ENCODE measurements at regions not wholly inside any gene's neighbourhood (a gene's known extent, or its start where the extent isn't known, plus 50 kb on each side); places are given as distances from the start of the nearest gene placed in this dataset.
"Not testable (repeated sequence)": the region's sequence is repeated elsewhere in the genome, so short reads cannot be mapped to it uniquely, and the experiment has no call there.

- no peak for TF ChIP-seq CTCF (IDR thresholded peaks at IDR 0.05)
- H3K4me1 ChIP-seq, result no peaks in the 10 kb centered on the region
- no peaks in the 10 kb centered on the region for H3K79me2 ChIP-seq
- H3K4me2 ChIP-seq (ENCODE audit: low read length), result no peak overlapping the region
- no peaks in the 10 kb centered on the region for H3K27me3 ChIP-seq (ENCODE audit: control insufficient read depth, insufficient read depth, low read length)
- no peak overlapping the region for H2AFZ ChIP-seq
- no peak overlapping the region for H3K9ac ChIP-seq
- H3K36me3 ChIP-seq (ENCODE audit: control insufficient read depth, insufficient read depth, low read length), result no peaks in the 10 kb centered on the region
- H3K27ac ChIP-seq, result no peak overlapping the region
- no peaks in the 10 kb centered on the region for H3K9me3 ChIP-seq (ENCODE audit: control insufficient read depth, low read length)
- no peak overlapping the region for H3K4me3 ChIP-seq (ENCODE audit: low read depth, low read length)
Observed at GRCh38 chr5:101647861-101648260, 648.2 kb downstream of the SLCO4C1 start.

- Histone ChIP-seq H2AFZ (no peak overlapping the region), H3K79me2 (no peaks in the 10 kb centered on the region), H3K4me2 (ENCODE audit: low read length) (no peak overlapping the region), H3K9ac (no peak overlapping the region), H3K9me3 (ENCODE audit: control insufficient read depth, low read length) (no peaks in the 10 kb centered on the region), H3K4me3 (ENCODE audit: low read depth, low read length) (no peak overlapping the region), H3K27me3 (ENCODE audit: control insufficient read depth, insufficient read depth, low read length) (no peaks in the 10 kb centered on the region), H3K4me1 (no peaks in the 10 kb centered on the region), H3K36me3 (ENCODE audit: control insufficient read depth, insufficient read depth, low read length) (no peaks in the 10 kb centered on the region), H3K27ac (no peak overlapping the region)
- TF ChIP-seq CTCF (IDR thresholded peaks at IDR 0.05), result no peak
Observed at GRCh38 chr5:101643794-101644193, 652.3 kb downstream of the SLCO4C1 start.

- no peak for TF ChIP-seq CTCF (IDR thresholded peaks at IDR 0.05)
- Histone ChIP-seq H3K27me3 (ENCODE audit: control insufficient read depth, insufficient read depth, low read length) (no peaks in the 10 kb centered on the region), H3K4me2 (ENCODE audit: low read length) (no peak overlapping the region), H3K4me1 (no peaks in the 10 kb centered on the region), H3K36me3 (ENCODE audit: control insufficient read depth, insufficient read depth, low read length) (no peaks in the 10 kb centered on the region), H3K4me3 (ENCODE audit: low read depth, low read length) (no peak overlapping the region), H3K9me3 (ENCODE audit: control insufficient read depth, low read length) (no peaks in the 10 kb centered on the region), H3K9ac (no peak overlapping the region), H3K27ac (no peak overlapping the region), H2AFZ (no peak overlapping the region), H3K79me2 (no peaks in the 10 kb centered on the region)
Observed at GRCh38 chr5:101637599-101637998, 658.5 kb downstream of the SLCO4C1 start.

GRCh38 chr5:101627770-101628169, 668.3 kb downstream of the SLCO4C1 start:
- not testable (repeated sequence) for H3K36me3 ChIP-seq (ENCODE audit: control insufficient read depth, insufficient read depth, low read length); H3K27ac ChIP-seq; H3K9ac ChIP-seq; H3K4me2 ChIP-seq (ENCODE audit: low read length); H3K4me1 ChIP-seq; H2AFZ ChIP-seq; H3K27me3 ChIP-seq (ENCODE audit: control insufficient read depth, insufficient read depth, low read length); H3K4me3 ChIP-seq (ENCODE audit: low read depth, low read length); H3K9me3 ChIP-seq (ENCODE audit: control insufficient read depth, low read length); H3K79me2 ChIP-seq

- H3K4me3 ChIP-seq (ENCODE audit: low read depth, low read length), result no peak overlapping the region
- no peaks in the 10 kb centered on the region for H3K27me3 ChIP-seq (ENCODE audit: control insufficient read depth, insufficient read depth, low read length)
- no peaks in the 10 kb centered on the region for H3K79me2 ChIP-seq
- no peak overlapping the region for H3K27ac ChIP-seq
- no peak overlapping the region for H3K4me2 ChIP-seq (ENCODE audit: low read length)
- TF ChIP-seq CTCF (IDR thresholded peaks at IDR 0.05), result no peak
- H3K9ac ChIP-seq, result no peak overlapping the region
- no peaks in the 10 kb centered on the region for H3K36me3 ChIP-seq (ENCODE audit: control insufficient read depth, insufficient read depth, low read length)
- no peaks in the 10 kb centered on the region for H3K9me3 ChIP-seq (ENCODE audit: control insufficient read depth, low read length)
- H3K4me1 ChIP-seq, result no peaks in the 10 kb centered on the region
- no peak overlapping the region for H2AFZ ChIP-seq
Observed at GRCh38 chr5:101626572-101626971, 669.5 kb downstream of the SLCO4C1 start.
